HG03469 (cell line): ENCODE measurements at regions not wholly inside any gene's neighbourhood (a gene's known extent, or its start where the extent isn't known, plus 50 kb on each side); places are given as distances from the start of the nearest gene placed in this dataset.

Experiments
- ATAC-seq: cut with Tn5 transposase; IDR thresholded peaks from one replicate; pipeline ENCODE4 v1.9.1; 2021; ENCODE audit warnings: mild to moderate bottlenecking, moderate library complexity, moderate number of reproducible peaks; ENCODE audit not compliant: unreplicated experiment

- ATAC-seq = no peak
These were observed 160.3 kb upstream of the SASH1 start for GRCh38 chr6:148182378-148182777.

GRCh38 chr6:148183776-148184175, 158.9 kb upstream of the SASH1 start:
- no peak for ATAC-seq

DNA sequence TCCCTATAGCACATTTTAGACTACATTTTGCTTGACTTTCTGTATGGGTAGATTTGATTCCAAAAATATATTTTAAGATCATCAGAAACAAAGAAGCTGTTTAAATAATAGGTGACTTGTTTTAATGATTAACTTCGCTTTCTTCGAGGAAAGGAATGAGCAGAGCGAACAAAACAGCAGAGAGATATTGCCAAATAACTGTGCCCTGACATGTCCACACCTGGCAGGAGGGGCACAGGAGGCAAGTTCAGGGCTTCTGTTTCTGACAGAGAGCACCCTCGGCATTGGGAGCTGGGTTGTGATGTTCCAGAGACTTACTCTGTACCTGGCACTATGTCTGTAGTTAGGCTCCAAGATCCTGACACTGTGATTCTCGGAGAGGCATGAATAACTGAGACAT, 155.7 kb upstream of the SASH1 start:
- ATAC-seq = no peak

DNA sequence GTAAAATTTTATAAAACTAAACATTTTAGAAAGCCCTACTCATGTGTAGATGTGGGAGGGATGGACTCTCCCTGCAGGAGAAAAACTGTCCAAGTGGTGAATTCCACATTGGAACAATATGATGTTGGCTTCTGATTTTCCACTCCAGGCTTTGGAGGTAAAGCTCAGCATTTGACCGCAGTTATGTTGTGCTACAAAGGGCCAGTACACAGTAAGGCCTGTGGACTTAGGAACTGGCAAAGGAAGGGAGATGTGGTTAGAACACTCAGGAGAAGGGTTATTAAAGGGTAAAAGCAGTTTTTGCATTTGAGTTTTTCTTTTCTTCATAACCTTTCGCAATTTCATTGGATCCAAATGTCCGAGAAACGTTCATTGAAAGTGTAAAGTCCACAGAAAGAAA, 150.3 kb upstream of the SASH1 start:
- ATAC-seq = no peak

GRCh38 chr6:148193063-148193680, 149.5 kb upstream of the SASH1 start:
- no peak for ATAC-seq

DNA sequence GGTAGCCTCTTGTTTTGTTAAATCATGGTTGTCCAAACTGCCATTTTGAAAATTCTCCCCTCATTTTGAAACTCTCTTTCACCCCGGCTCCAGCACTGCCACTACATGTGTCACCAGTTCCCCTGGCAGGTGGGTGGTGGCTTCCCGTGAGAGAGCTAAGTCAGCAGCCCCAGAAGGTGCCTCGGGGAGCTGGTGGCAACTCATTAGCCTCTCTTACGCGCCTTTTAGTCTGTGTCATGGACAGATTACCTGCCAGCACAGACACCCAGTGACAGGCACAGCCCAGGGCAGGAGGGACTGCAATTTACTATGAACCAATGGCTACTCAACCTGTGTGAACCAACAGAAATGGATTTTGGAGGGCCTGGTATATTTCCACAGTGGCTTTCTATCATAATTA, 147.1 kb upstream of the SASH1 start:
- no peak for ATAC-seq

DNA sequence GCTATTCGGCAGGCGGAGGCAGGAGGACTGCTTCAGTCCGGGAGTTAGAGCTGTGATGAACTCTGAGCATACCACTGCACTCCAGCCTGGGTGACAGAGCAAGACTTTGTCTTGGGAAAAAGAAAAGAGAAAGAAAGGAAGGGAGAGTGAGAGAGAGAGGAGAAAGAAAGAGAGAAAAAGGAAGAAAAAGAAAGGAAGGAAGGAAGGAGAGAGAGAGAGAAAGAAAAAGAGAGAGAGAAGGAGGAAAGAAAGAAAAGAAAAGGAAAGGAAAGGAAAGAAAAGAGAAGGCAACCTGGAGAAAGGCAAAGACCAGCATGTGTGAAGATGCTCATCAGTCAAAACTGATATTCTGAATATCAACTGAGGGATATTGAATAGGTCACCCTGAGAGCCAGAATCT, 143.1 kb upstream of the SASH1 start:
- ATAC-seq = no peak

DNA sequence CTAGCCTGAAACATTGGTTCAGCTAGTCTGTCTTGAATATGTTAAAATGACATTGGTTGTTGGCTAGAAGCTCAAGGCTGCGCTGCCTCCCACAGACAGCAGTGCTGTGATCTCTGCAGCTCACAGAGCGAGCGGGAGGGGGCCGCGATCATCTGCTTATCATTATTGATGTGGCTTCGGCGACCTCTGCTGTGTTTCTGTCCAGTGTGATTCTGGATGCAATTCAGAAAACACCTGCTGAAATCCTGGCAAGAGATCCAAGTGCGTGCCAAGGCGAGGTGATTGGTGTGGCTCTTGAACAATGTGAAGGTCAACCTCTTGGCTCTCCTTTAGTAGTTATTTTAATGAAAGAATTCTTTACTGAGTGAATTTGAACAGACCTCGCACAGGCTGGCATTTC, 142.3 kb upstream of the SASH1 start:
- no peak for ATAC-seq

- no peak for ATAC-seq
These were observed 141.9 kb upstream of the SASH1 start for GRCh38 chr6:148200781-148201180.

- ATAC-seq = no peak
These were observed 139.2 kb upstream of the SASH1 start for GRCh38 chr6:148203281-148203925.

GRCh38 chr6:148203970-148204369, 138.7 kb upstream of the SASH1 start:
- ATAC-seq = peak; percentile 100

DNA sequence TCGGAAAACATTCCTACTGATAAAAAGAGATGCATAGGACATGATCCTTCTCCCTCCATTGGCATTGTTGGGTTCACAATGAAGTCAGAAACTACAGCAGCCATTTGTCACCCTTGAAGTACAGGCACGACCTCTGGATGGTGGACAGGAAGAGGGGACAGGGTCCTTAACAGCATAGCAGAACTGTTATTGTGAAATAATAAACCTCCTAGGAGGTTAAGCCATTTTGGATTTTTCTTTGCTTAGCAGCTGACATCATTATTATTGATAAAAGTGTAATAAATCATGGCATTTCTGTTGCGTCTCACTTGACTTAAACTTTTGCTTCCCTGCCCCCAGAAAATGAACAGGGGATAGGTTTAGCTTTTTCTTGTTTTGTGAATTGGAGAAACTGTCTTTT, 134.3 kb upstream of the SASH1 start:
- no peak for ATAC-seq

DNA sequence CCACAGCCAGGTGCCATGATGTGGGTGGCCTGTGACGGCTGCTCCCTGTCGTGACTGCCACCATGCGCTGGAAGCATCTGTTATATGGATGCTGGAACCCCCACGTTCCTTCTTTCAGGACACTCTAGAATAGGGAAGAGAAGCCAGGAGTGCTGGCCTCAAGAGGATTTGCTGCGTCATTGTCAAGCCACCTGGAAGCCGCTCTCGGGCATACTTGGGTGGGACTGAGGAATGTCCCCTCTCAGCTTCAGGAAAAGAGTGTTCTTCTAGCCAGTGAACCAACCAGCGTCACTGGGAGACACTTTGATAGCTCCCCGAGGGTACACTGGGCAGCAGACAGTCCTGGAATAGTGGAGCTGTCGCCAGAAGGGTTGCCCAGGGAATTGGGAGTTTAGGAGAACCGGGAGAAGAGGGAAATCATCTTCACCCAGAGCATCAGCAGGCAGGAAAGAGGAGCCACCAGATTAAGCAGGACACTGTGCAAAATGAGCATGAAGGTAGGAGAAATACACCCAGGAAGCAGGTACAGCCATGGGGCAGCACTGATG, 130.8 kb upstream of the SASH1 start:
- ATAC-seq = no peak

DNA sequence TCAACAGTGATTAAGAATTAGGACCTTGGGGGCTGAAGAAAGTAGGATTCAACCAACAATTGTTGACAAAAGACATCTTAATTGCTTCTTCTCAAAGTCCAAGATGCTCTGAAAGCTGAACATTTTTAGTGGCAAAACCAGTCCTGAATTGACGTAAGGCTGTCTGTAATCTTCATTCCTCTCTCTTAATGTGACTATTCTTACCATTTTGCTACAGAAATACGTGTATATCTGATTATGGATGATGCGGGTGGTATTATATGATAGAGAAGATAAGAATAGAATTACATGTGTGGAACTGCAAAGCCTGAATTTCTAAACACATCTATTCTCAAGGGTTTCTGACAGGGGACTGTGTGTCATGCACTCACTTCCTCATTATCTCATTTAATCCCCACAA, 130.3 kb upstream of the SASH1 start:
- no peak for ATAC-seq

- ATAC-seq = no peak
These were observed 129.3 kb upstream of the SASH1 start for GRCh38 chr6:148213366-148213765.

DNA sequence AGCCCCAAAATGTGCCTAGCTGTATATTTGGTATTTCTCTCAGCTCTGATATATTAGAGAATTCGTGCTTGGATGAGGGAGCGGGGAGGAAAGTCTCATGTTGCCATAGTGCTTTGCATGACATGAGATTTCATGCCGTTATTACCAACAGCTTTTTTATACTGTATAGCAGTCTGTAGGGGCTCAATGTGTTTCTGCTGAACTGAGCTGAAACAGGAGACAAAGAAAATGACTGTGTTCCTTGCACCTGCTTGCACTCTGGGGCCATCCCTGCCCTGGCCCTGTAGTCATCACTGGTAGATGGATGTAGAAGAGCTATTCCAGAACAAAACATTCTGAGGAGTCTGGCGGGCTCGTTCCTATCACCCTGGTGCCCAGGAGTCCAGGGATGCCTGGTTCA, 128.0 kb upstream of the SASH1 start:
- no peak for ATAC-seq

DNA sequence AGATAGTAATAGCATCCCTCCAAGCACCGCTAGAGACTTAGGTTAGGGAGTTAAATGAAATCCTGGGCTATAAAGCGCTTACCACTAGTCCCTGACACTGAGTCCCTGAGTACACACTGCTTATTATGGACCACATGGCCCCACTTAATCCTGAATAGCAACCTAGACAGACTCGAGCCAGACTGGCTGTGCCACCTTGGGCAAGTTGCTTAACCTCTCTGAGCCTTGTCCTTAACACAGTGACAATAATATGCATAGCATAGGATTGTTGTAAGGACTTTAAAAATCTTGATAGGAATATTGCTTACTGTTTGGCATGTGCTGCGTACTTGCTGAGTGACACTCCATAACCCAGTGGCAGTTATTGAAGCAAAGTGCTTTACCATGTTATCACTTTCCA, 125.6 kb upstream of the SASH1 start:
- ATAC-seq = no peak

DNA sequence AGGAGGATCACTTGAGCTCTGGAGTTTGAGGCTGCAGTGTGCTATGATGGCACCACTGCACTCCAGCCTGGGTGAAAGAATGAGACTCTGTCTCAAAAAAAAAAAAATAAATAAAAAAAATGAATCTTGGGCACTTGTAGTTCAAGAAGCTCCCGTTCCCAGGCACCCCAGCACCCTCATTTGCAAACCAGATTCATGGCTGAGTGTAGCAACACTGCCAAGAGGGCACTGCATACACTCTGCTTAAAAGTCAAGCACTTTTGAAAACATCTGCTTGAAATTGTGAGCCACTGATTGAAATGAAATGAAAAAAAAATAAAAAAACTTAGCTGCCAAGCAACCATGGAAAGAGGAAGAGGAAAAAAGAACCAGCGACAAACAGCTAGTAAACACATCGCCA, 124.7 kb upstream of the SASH1 start:
- no peak for ATAC-seq

- ATAC-seq = no peak
These were observed 123.9 kb upstream of the SASH1 start for GRCh38 chr6:148218542-148219258.

GRCh38 chr6:148221196-148221979, 121.2 kb upstream of the SASH1 start:
- ATAC-seq = no peak

DNA sequence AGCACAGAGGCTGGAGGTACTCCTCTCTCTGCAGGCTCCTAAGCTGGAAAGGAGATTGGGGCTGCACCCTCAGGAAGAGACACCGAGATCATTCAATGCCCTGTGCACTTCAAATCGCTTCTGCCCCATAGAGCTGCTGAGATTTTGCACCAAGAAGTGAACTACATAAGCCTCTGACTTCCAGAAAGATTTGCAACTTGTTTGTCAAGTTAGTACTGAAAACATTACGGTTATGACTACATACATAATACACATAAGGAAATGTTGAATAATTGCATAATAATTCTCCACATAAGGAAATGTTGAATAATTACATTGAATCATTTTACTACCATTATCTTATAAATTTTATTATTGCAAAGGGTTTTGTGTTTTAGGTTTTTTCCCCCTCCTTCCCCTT, 120.3 kb upstream of the SASH1 start:
- ATAC-seq = no peak
